OCI-LY1 (cell line): ENCODE measurements at regions not wholly inside any gene's neighbourhood (a gene's known extent, or its start where the extent isn't known, plus 50 kb on each side); places are given as distances from the start of the nearest gene placed in this dataset.

Source experiments
- H2AFZ ChIP-seq: fragments of 200-600 bp; sonication (generic), shearing (Covaris generic); 2 replicates; pipeline ENCODE4 v1.6.0; 2014; ENCODE audit warnings: antibody characterized with exemption, mild to moderate bottlenecking, low read length
- H3F3A ChIP-seq: fragments of 200-600 bp; sonication (generic), shearing (Covaris generic); 2 replicates; pipeline ENCODE4 v1.6.0; 2014; ENCODE audit warnings: mild to moderate bottlenecking, antibody characterized with exemption, low read length, moderate library complexity; ENCODE audit not compliant: insufficient read depth
- H3K27ac ChIP-seq: fragments of 200-600 bp; sonication (generic); 2 replicates; pipeline ENCODE4 v1.5.1; 2014; ENCODE audit warnings: low read length, mixed run types, mild to moderate bottlenecking, low read depth; ENCODE audit not compliant: poor library complexity, severe bottlenecking
- H3K27me3 ChIP-seq: fragments of 200-600 bp; sonication (generic); 2 replicates; pipeline ENCODE4 v1.6.0; 2014; ENCODE audit warnings: antibody characterized with exemption, mild to moderate bottlenecking, low read length, moderate library complexity; ENCODE audit not compliant: insufficient read depth
- H3K36me3 ChIP-seq: fragments of 200-600 bp; sonication (generic); 2 replicates; pipeline ENCODE4 v1.6.1; 2014; ENCODE audit warnings: mild to moderate bottlenecking, antibody characterized with exemption, low read length, moderate library complexity, mixed read lengths; ENCODE audit not compliant: insufficient read depth
- H3K4me1 ChIP-seq: fragments of 200-600 bp; sonication (generic); 2 replicates; pipeline ENCODE4 v1.5.1; 2014; ENCODE audit warnings: mild to moderate bottlenecking, low read length, moderate library complexity; ENCODE audit not compliant: insufficient read depth, severe bottlenecking
- H3K4me2 ChIP-seq: fragments of 200-600 bp; sonication (generic), shearing (Covaris generic); 2 replicates; pipeline ENCODE4 v1.6.1; 2014; ENCODE audit warnings: low read length
- H3K4me3 ChIP-seq: fragments of 200-600 bp; sonication (generic); 2 replicates; pipeline ENCODE4 v1.5.1; 2014; ENCODE audit warnings: low read length, low read depth, mild to moderate bottlenecking, mixed read lengths; ENCODE audit not compliant: poor library complexity, severe bottlenecking
- H3K79me2 ChIP-seq: fragments of 200-600 bp; shearing (Covaris generic); 2 replicates; pipeline ENCODE4 v1.6.1; 2016; ENCODE audit warnings: mixed run types, low read length, mixed read lengths; ENCODE audit not compliant: insufficient read depth
- H3K9ac ChIP-seq: fragments of 200-600 bp; sonication (generic), shearing (Covaris generic); 2 replicates; pipeline ENCODE4 v1.6.1; 2014; ENCODE audit warnings: mild to moderate bottlenecking, low read length, mixed read lengths
- H3K9me2 ChIP-seq: fragments of 200-600 bp; sonication (generic), shearing (Covaris generic); 2 replicates; pipeline ENCODE4 v1.6.1; 2014; ENCODE audit warnings: low read depth, mild to moderate bottlenecking, low read length, mixed read lengths
- H3K9me3 ChIP-seq: fragments of 200-600 bp; shearing (Covaris generic); 2 replicates; pipeline ENCODE4 v1.6.1; 2014; ENCODE audit warnings: low read length, mixed read lengths
- H4K20me1 ChIP-seq: fragments of 200-600 bp; sonication (generic), shearing (Covaris generic); 2 replicates; pipeline ENCODE4 v1.6.0; 2016; ENCODE audit warnings: mild to moderate bottlenecking, low read length; ENCODE audit not compliant: insufficient read depth
- CTCF ChIP-seq: fragments of 200-600 bp; sonication (generic), shearing (Covaris generic); IDR thresholded peaks from 2 replicates; pipeline ENCODE4 v1.5.1; 2017; ENCODE audit warnings: mild to moderate bottlenecking, antibody characterized with exemption, low read length, moderate library complexity, mixed read lengths
- EZH2 ChIP-seq: fragments of 200-600 bp; sonication (generic), shearing (Covaris generic); IDR thresholded peaks from 2 replicates; pipeline ENCODE4 v1.8.0; 2017; ENCODE audit warnings: borderline replicate concordance, mixed run types, mild to moderate bottlenecking, antibody characterized with exemption, low read length, moderate library complexity, mixed read lengths

GRCh38 chr6:98339506-98339905, 494.9 kb upstream of the POU3F2 start:
- no peak overlapping the region for H2AFZ ChIP-seq
- TF ChIP-seq EZH2 = no peak
- no peak for TF ChIP-seq CTCF
- H3K36me3 ChIP-seq = no peaks in the 10 kb centered on the region
- H3K79me2 ChIP-seq = no peaks in the 10 kb centered on the region
- no peaks in the 10 kb centered on the region for H3F3A ChIP-seq
- H3K27me3 ChIP-seq = no peaks in the 10 kb centered on the region
- H3K4me2 ChIP-seq = no peak overlapping the region
- no peaks in the 10 kb centered on the region for H3K9me2 ChIP-seq
- H4K20me1 ChIP-seq = no peaks in the 10 kb centered on the region
- no peaks in the 10 kb centered on the region for H3K4me1 ChIP-seq
- no peaks in the 10 kb centered on the region for H3K9me3 ChIP-seq
- H3K27ac ChIP-seq = no peak overlapping the region
- H3K9ac ChIP-seq = no peak overlapping the region
- H3K4me3 ChIP-seq = no peak overlapping the region

- H3K9ac ChIP-seq = no peak overlapping the region
- no peaks in the 10 kb centered on the region for H3K36me3 ChIP-seq
- no peaks in the 10 kb centered on the region for H3K9me3 ChIP-seq
- H3K27ac ChIP-seq = no peak overlapping the region
- H3K4me2 ChIP-seq = no peak overlapping the region
- no peak overlapping the region for H2AFZ ChIP-seq
- TF ChIP-seq CTCF (no peak), EZH2 (no peak)
- no peaks in the 10 kb centered on the region for H3K79me2 ChIP-seq
- H3K4me3 ChIP-seq = no peak overlapping the region
- H3K4me1 ChIP-seq = no peaks in the 10 kb centered on the region
- no peaks in the 10 kb centered on the region for H4K20me1 ChIP-seq
- no peaks in the 10 kb centered on the region for H3K9me2 ChIP-seq
- H3K27me3 ChIP-seq = no peaks in the 10 kb centered on the region
- H3F3A ChIP-seq = no peaks in the 10 kb centered on the region
These were observed 491.4 kb upstream of the POU3F2 start for GRCh38 chr6:98343004-98343403.

- no peaks in the 10 kb centered on the region for H3K27me3 ChIP-seq
These were observed 490.6 kb upstream of the POU3F2 start for GRCh38 chr6:98343797-98344196.

More at GRCh38 chr6:98343797-98344196, 490.6 kb upstream of the POU3F2 start:
- Histone ChIP-seq H4K20me1 (no peaks in the 10 kb centered on the region), H3K9ac (no peak overlapping the region), H3K9me3 (no peaks in the 10 kb centered on the region), H3K79me2 (no peaks in the 10 kb centered on the region), H3K4me2 (no peak overlapping the region), H3K4me1 (no peaks in the 10 kb centered on the region), H3K4me3 (no peak overlapping the region), H3F3A (no peaks in the 10 kb centered on the region), H3K9me2 (no peaks in the 10 kb centered on the region), H3K36me3 (no peaks in the 10 kb centered on the region), H2AFZ (no peak overlapping the region), H3K27ac (no peak overlapping the region)
- TF ChIP-seq CTCF (no peak), EZH2 (no peak)
